Tibial nerve (tissue), 4 donors: ENCODE measurements at regions not wholly inside any gene's neighbourhood (a gene's known extent, or its start where the extent isn't known, plus 50 kb on each side); places are given as distances from the start of the nearest gene placed in this dataset.

Source experiments
- DNase-seq, 2 donors: peaks; one replicate each; pipeline ENCODE4 v3.0.0-alpha.2; 2019; ENCODE audit warnings: low spot score in 2 of 2
- H3K27ac ChIP-seq, 4 donors: fragments of 200-600 bp; sonication (generic) in 3 of 4; one replicate each; pipeline ENCODE4 v1.5.1; 2017 to 2019; ENCODE audit warnings: mild to moderate bottlenecking in 1 of 4
- H3K27me3 ChIP-seq, 2 donors: fragments of 200-600 bp; sonication (generic) in 1 of 2; one replicate each; pipeline versions ENCODE4 v1.5.1 to v1.6.0; 2017 to 2019
- H3K36me3 ChIP-seq, 3 donors: fragments of 200-600 bp; sonication (generic); one replicate each; pipeline ENCODE4 v1.5.1; 2018 to 2019
- H3K4me1 ChIP-seq, 4 donors: fragments of 200-600 bp; sonication (generic) in 3 of 4; one replicate each; pipeline ENCODE4 v1.5.1; 2017 to 2019
- H3K4me3 ChIP-seq, 4 donors: fragments of 200-600 bp; sonication (generic) in 3 of 4; one replicate each; pipeline ENCODE4 v1.5.1; 2017 to 2019; ENCODE audit warnings: mild to moderate bottlenecking in 1 of 4, moderate library complexity in 1 of 4
- H3K9me3 ChIP-seq, 4 donors: fragments of 200-600 bp; sonication (generic) in 3 of 4; one replicate each; pipeline ENCODE4 v1.5.1; 2017 to 2019
- EP300 ChIP-seq, 2 donors: sonication (generic); formaldehyde crosslinking; IDR thresholded peaks; one replicate each; pipeline ENCODE4 v1.6.1; 2017; ENCODE audit warnings: antibody characterized with exemption in 2 of 2, mild to moderate bottlenecking in 1 of 2
- POLR2A ChIP-seq, 2 donors: fragments of 450-650 bp; IDR thresholded peaks; one replicate each; pipeline ENCODE4 v1.6.1; 2017; ENCODE audit warnings: antibody characterized with exemption in 2 of 2, mild to moderate bottlenecking in 2 of 2, moderate library complexity in 2 of 2
- WGBS, 2 donors: methylation state at CpG; one replicate each; pipeline ENCODE4 v1.1.5; 2018; 5-methylcytosine and 5-hydroxymethylcytosine counted together
- TF ChIP-seq, protein P1 (sequence below), 5 experiments: fragments of 200-600 bp in 3 of 5; fragments of 450-650 bp in 2 of 5; sonication (generic) in 3 of 5; IDR thresholded peaks; one replicate each; pipeline ENCODE4 v1.5.1; 2016 to 2019; ENCODE audit warnings: antibody characterized with exemption in 5 of 5, mild to moderate bottlenecking in 3 of 5, moderate library complexity in 2 of 5

DNA sequence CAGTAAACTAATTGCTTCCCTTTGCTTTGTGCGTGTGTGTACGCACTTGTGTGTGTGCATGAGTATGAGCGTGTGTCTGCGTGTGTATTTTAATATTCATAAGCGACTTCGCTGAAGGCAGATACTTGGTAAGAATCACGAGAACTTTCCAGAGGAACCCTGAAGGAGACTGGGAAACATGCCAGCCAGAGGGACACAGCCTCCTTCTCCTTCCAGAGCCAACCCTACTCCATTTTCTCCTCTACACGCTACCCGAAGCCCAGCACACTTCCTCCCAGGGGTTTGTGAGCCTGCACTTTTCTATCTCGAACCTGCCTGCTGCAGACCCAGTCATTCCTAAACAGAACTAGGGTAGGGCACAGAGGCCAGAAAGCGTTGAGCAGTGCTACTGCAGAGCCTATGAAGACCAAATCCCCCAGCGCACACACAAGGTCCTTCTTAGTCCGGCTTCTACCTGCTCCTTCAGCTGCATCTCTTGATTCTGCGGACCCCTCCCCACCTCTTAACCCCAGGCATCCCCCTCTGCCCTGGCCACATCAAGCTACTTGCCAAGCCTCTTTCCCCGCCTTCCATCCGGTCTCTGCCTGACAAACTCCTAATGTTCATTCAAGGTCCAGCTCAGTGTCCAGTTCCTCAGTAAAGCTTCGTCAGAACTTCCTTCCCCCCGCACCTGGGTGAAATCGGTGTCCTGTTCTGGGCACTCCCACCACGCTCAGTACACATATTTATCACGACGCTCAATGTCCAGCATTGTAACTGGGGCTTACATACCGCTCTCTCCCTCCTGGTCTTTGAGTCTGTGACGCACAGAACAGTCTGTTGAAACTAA, 191.8 kb downstream of the FAM43A start:
- Histone ChIP-seq H3K27ac (no peak overlapping the region), H3K36me3 (no peaks in the 10 kb centered on the region), H3K4me1 (peaks cover 0 to 50% (median 15%) of the 10 kb centered on the region in 4 donors), H3K4me3 (no peak overlapping the region), H3K27me3 (no peaks in the 10 kb centered on the region), H3K9me3 (no peaks in the 10 kb centered on the region)
- 72 to 74% methylated on average over 24 of the region's 24 CpGs for WGBS, 2 donors
- no peak for DNase-seq
- TF ChIP-seq EP300 (IDR thresholded peaks at IDR 0.05): no peak
- TF ChIP-seq, protein P1, sequence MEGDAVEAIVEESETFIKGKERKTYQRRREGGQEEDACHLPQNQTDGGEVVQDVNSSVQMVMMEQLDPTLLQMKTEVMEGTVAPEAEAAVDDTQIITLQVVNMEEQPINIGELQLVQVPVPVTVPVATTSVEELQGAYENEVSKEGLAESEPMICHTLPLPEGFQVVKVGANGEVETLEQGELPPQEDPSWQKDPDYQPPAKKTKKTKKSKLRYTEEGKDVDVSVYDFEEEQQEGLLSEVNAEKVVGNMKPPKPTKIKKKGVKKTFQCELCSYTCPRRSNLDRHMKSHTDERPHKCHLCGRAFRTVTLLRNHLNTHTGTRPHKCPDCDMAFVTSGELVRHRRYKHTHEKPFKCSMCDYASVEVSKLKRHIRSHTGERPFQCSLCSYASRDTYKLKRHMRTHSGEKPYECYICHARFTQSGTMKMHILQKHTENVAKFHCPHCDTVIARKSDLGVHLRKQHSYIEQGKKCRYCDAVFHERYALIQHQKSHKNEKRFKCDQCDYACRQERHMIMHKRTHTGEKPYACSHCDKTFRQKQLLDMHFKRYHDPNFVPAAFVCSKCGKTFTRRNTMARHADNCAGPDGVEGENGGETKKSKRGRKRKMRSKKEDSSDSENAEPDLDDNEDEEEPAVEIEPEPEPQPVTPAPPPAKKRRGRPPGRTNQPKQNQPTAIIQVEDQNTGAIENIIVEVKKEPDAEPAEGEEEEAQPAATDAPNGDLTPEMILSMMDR (IDR thresholded peaks at IDR 0.05): no peak
- no peak for TF ChIP-seq POLR2A (IDR thresholded peaks at IDR 0.05)

GRCh38 chr3:194879126-194879877, 193.6 kb downstream of the FAM43A start:
- no peak for TF ChIP-seq POLR2A (IDR thresholded peaks at IDR 0.05)
- TF ChIP-seq EP300 (IDR thresholded peaks at IDR 0.05): no peak
- TF ChIP-seq, protein P1 (IDR thresholded peaks at IDR 0.05): no peak
- H3K27ac ChIP-seq: peak overlapping the region in 1 of 4 donors; percentile 35
- no peaks in the 10 kb centered on the region for H3K27me3 ChIP-seq
- H3K4me3 ChIP-seq: no peak overlapping the region
- no peak for DNase-seq
- peaks cover 0 to 43% (median 11%) of the 10 kb centered on the region in 4 donors for H3K4me1 ChIP-seq
- peaks cover 0 to 10% (median 4%) of the 10 kb centered on the region in 4 donors for H3K9me3 ChIP-seq
- no peaks in the 10 kb centered on the region for H3K36me3 ChIP-seq
- WGBS, 2 donors: 63 to 66% methylated on average over 12 of the region's 12 CpGs

GRCh38 chr3:194879991-194880939, 194.6 kb downstream of the FAM43A start:
- Histone ChIP-seq H3K36me3 (no peaks in the 10 kb centered on the region), H3K27me3 (no peaks in the 10 kb centered on the region), H3K4me1 (peaks cover 0 to 43% (median 11%) of the 10 kb centered on the region in 4 donors), H3K27ac (peak overlapping the region in 2 of 4 donors; percentile 35 to 49), H3K4me3 (no peak overlapping the region), H3K9me3 (peaks cover 0 to 18% (median 5%) of the 10 kb centered on the region in 4 donors)
- DNase-seq: peak; percentile 27 to 53
- 37 to 43% methylated on average over 12 of the region's 12 CpGs for WGBS, 2 donors
- TF ChIP-seq, protein P1 (IDR thresholded peaks at IDR 0.05): no peak
- TF ChIP-seq POLR2A (IDR thresholded peaks at IDR 0.05) (no peak), EP300 (IDR thresholded peaks at IDR 0.05) (no peak)

DNA sequence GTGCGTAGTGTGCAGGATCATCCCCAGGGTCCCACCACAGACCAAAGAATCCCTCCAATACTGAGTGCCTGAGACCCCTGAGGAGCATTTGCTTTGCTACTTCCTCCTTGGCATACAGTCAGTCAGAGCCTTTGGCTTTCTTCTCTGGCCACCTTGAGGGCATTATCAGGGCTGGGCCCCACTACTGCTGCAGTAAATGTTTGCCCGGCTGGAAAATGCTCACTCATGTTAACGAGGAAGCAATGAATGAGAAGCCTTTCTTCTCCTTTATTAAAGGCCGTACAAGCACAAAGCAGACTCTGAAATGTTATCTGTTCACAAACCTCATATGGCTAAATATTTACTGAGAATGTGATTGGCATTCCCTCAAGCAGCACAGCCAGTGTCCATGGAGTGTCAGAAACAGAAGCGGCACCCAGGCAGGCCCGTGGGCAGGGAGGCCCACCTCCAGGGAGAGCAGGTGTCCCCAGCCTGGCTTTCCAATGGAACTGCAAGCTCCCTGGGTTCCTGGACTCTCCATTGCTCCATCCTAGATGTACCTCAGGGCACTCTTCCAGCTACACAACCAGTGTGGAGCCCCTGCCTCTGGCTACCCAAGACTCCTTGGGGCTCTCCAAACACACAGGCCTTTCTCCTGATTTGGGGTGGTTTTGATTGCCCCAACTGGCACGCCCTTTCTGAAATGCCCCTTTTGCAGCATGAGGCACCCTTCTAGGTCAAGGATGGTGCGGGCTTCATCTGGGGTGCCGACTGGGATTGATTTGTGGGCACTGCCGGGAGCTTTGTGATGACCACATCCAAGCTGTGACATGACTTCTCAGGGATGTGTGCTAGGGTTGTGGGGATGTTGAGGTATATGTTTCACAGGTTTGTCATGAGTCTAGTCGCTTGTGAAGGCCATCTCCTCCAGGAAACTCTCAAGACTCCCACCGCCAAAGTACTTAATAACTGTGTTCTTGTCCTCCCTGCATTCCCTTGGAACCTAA, 195.6 kb downstream of the FAM43A start:
- peaks cover 0 to 19% (median 5%) of the 10 kb centered on the region in 4 donors for H3K9me3 ChIP-seq
- H3K4me1 ChIP-seq: peaks cover 0 to 43% (median 11%) of the 10 kb centered on the region in 4 donors

More for the DNA sequence above, 195.6 kb downstream of the FAM43A start:
- no peak for DNase-seq
- WGBS, 2 donors: 74 to 76% methylated on average over 11 to 12 of the region's 12 CpGs
- Histone ChIP-seq H3K36me3 (no peaks in the 10 kb centered on the region), H3K4me3 (no peak overlapping the region), H3K27ac (peak overlapping the region in 1 of 4 donors; percentile 35), H3K27me3 (no peaks in the 10 kb centered on the region)
- TF ChIP-seq, protein P1 (IDR thresholded peaks at IDR 0.05): no peak
- TF ChIP-seq EP300 (IDR thresholded peaks at IDR 0.05): no peak
- no peak for TF ChIP-seq POLR2A (IDR thresholded peaks at IDR 0.05)
